GM18870 (cell line): ENCODE measurements at regions not wholly inside any gene's neighbourhood (a gene's known extent, or its start where the extent isn't known, plus 50 kb on each side); places are given as distances from the start of the nearest gene placed in this dataset.
"Not testable (repeated sequence)": the region's sequence is repeated elsewhere in the genome, so short reads cannot be mapped to it uniquely, and the experiment has no call there.

Experiments
- ATAC-seq: cut with Tn5 transposase; IDR thresholded peaks from one replicate; pipeline ENCODE4 v1.9.1; 2021; ENCODE audit warnings: moderate library complexity; ENCODE audit not compliant: unreplicated experiment

- ATAC-seq, result peak; percentile 29
Observed at GRCh38 chr13:40026741-40027140, 371.3 kb downstream of the COG6 start.

- no peak for ATAC-seq
Observed at GRCh38 chr13:40028446-40028845, 373.0 kb downstream of the COG6 start.

GRCh38 chr13:40031031-40031430, 375.6 kb downstream of the COG6 start:
- ATAC-seq, result no peak

GRCh38 chr13:40039061-40039460, 383.6 kb downstream of the COG6 start:
- ATAC-seq, result no peak

GRCh38 chr13:40042991-40043390, 387.5 kb downstream of the COG6 start:
- ATAC-seq, result no peak

GRCh38 chr13:40043764-40044163, 388.3 kb downstream of the COG6 start:
- ATAC-seq, result no peak

- peak; percentile 88 for ATAC-seq
Observed at GRCh38 chr13:40047322-40047771, 391.9 kb downstream of the COG6 start.

- no peak for ATAC-seq
Observed at GRCh38 chr13:40048551-40048950, 393.1 kb downstream of the COG6 start.

- ATAC-seq, result no peak
Observed at GRCh38 chr13:40052954-40053353, 397.5 kb downstream of the COG6 start.

GRCh38 chr13:40053401-40053800, 397.9 kb downstream of the COG6 start:
- no peak for ATAC-seq

- ATAC-seq, result not testable (repeated sequence)
Observed at GRCh38 chr13:40054422-40054821, 399.0 kb downstream of the COG6 start.

GRCh38 chr13:40056898-40057619, 401.6 kb downstream of the COG6 start:
- no peak for ATAC-seq

GRCh38 chr13:40058757-40059236, 403.3 kb downstream of the COG6 start:
- ATAC-seq, result no peak

GRCh38 chr13:40059540-40060232, 404.2 kb downstream of the COG6 start:
- ATAC-seq, result no peak

- ATAC-seq, result peak; percentile 84
Observed at GRCh38 chr13:40060296-40061007, 405.0 kb downstream of the COG6 start.

- no peak for ATAC-seq
Observed at GRCh38 chr13:40061466-40062450, 406.3 kb downstream of the COG6 start.

- ATAC-seq, result no peak
Observed at GRCh38 chr13:40063278-40063698, 407.8 kb downstream of the COG6 start.

- no peak for ATAC-seq
Observed at GRCh38 chr13:40063703-40064102, 408.2 kb downstream of the COG6 start.

GRCh38 chr13:40064154-40065097, 409.0 kb downstream of the COG6 start:
- ATAC-seq, result no peak
